ENCODE measurements at regions not wholly inside any gene's neighbourhood (a gene's known extent, or its start where the extent isn't known, plus 50 kb on each side); places are given as distances from the start of the nearest gene placed in this dataset.

DNA sequence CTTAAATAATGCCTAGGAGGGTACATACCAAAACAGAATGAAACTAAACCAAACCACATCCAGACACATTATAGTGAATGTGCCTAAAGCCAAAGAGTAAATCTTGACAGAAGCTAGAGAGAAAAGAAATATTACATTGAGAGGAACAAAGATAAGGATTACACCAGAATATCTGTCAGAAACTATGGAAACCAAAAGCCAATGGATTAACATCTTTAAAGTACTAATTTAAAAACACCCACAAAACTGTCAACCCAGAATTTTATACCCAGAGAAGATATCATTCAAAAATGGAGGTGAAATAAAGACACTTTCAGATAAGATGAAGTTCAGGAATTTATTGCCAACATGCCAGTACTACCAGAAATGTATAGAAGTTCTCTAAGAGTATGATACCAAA is 198.5 kb upstream of the ZEB2 start:
- ATAC-seq (ENCODE audit: low read depth) = no peak
- H2AFZ ChIP-seq (ENCODE audit: insufficient read depth, low read depth, low read length, poor library complexity, severe bottlenecking) = no peak overlapping the region
- CTCF ChIA-PET = no interaction called here
- H3K36me3 ChIP-seq (replicated peaks in 1 of 2; ENCODE audit: control extremely low read depth in 1 of 2, control insufficient read depth in 1 of 2, extremely low read depth in 1 of 2, insufficient read depth in 2 of 2, low read length in 1 of 2) = no peaks in the 10 kb centered on the region
- DNase-seq = no peak
- no peaks in the 10 kb centered on the region for H3K27me3 ChIP-seq (replicated peaks in 1 of 4; ENCODE audit: control extremely low read depth in 1 of 4, control insufficient read depth in 3 of 4, insufficient read depth in 4 of 4, low read length in 3 of 4)
- H3K4me1 Mint-ChIP-seq = peaks cover 2% of the 10 kb centered on the region
- no peaks in the 10 kb centered on the region for H3K27me3 Mint-ChIP-seq
- no peaks in the 10 kb centered on the region for H3K4me1 ChIP-seq (ENCODE audit: control insufficient read depth in 2 of 2, insufficient read depth in 2 of 2, low read length in 2 of 2)
- no peaks in the 10 kb centered on the region for H4K20me1 ChIP-seq (ENCODE audit: control insufficient read depth, insufficient read depth, low read length, poor library complexity, severe bottlenecking)
- H3K9ac ChIP-seq (ENCODE audit: low read length) = no peak overlapping the region
- no peak overlapping the region for H3K4me3 Mint-ChIP-seq
- H3K27ac Mint-ChIP-seq = no peak overlapping the region
- peaks cover 3 to 13% (median 4%) of the 10 kb centered on the region in 3 donors for H3K9me3 ChIP-seq (ENCODE audit: control extremely low read depth in 1 of 3, control insufficient read depth in 2 of 3, insufficient read depth in 1 of 3, low read length in 2 of 3)
- POLR2A ChIA-PET = no interaction called here
- H3K9me3 Mint-ChIP-seq (ENCODE audit: insufficient read depth) = peaks cover 15% of the 10 kb centered on the region
- H3K4me2 ChIP-seq (replicated peaks; ENCODE audit: low read depth, low read length, poor library complexity, severe bottlenecking) = no peak overlapping the region
- H3K79me2 ChIP-seq (ENCODE audit: control insufficient read depth, insufficient read depth, low read length) = no peaks in the 10 kb centered on the region
- H3K27ac ChIP-seq (ENCODE audit: low read length in 2 of 2) = no peak overlapping the region
- no peak overlapping the region for H3K4me3 ChIP-seq (ENCODE audit: control extremely low read depth in 1 of 5, extremely low read depth in 1 of 5, insufficient read depth in 1 of 5, low read depth in 2 of 5, low read length in 4 of 5)
- TF ChIP-seq EZH2 (IDR thresholded peaks at IDR 0.05; ENCODE audit: borderline replicate concordance, insufficient read depth, low read depth, low read length, poor library complexity, severe bottlenecking) = no peak
- intact Hi-C loops (cut with micrococcal nuclease) = no loop called here

DNA sequence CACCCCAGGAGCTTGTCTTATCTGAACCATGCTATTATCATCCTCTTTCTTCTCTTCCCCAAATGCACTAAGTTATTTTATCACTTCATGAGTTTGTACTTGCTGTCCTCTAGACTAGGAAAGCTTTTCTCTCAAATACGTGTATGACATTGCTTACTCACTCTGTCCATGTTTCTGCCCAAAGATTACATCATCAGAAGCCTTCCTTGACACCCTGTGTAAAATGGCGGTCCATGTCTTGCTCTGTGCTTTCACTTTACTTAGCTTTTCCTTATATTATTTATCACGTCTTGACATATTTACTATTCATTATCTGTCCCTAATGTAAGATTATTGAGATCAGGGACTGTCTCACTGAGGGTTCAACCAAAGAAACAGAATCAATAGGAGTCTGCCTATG is 196.1 kb upstream of the ZEB2 start:
- ATAC-seq (ENCODE audit: low read depth) (no peak), DNase-seq (no peak)
- Histone ChIP-seq H3K4me3 (ENCODE audit: control extremely low read depth in 1 of 5, extremely low read depth in 1 of 5, insufficient read depth in 1 of 5, low read depth in 2 of 5, low read length in 4 of 5) (no peak overlapping the region), H4K20me1 (ENCODE audit: control insufficient read depth, insufficient read depth, low read length, poor library complexity, severe bottlenecking) (no peaks in the 10 kb centered on the region), H3K79me2 (ENCODE audit: control insufficient read depth, insufficient read depth, low read length) (no peaks in the 10 kb centered on the region), H3K36me3 (replicated peaks in 1 of 2; ENCODE audit: control extremely low read depth in 1 of 2, control insufficient read depth in 1 of 2, extremely low read depth in 1 of 2, insufficient read depth in 2 of 2, low read length in 1 of 2) (no peaks in the 10 kb centered on the region), H3K9ac (ENCODE audit: low read length) (no peak overlapping the region), H3K4me1 (ENCODE audit: control insufficient read depth in 2 of 2, insufficient read depth in 2 of 2, low read length in 2 of 2) (no peaks in the 10 kb centered on the region), H2AFZ (ENCODE audit: insufficient read depth, low read depth, low read length, poor library complexity, severe bottlenecking) (no peak overlapping the region), H3K9me3 (ENCODE audit: control extremely low read depth in 1 of 3, control insufficient read depth in 2 of 3, insufficient read depth in 1 of 3, low read length in 2 of 3) (peaks cover 3 to 13% (median 4%) of the 10 kb centered on the region in 3 donors), H3K27me3 (replicated peaks in 1 of 4; ENCODE audit: control extremely low read depth in 1 of 4, control insufficient read depth in 3 of 4, insufficient read depth in 4 of 4, low read length in 3 of 4) (no peaks in the 10 kb centered on the region), H3K27ac (ENCODE audit: low read length in 2 of 2) (no peak overlapping the region), H3K4me2 (replicated peaks; ENCODE audit: low read depth, low read length, poor library complexity, severe bottlenecking) (no peak overlapping the region)
- no peak for TF ChIP-seq EZH2 (IDR thresholded peaks at IDR 0.05; ENCODE audit: borderline replicate concordance, insufficient read depth, low read depth, low read length, poor library complexity, severe bottlenecking)
- TF ChIP-seq, protein P1, sequence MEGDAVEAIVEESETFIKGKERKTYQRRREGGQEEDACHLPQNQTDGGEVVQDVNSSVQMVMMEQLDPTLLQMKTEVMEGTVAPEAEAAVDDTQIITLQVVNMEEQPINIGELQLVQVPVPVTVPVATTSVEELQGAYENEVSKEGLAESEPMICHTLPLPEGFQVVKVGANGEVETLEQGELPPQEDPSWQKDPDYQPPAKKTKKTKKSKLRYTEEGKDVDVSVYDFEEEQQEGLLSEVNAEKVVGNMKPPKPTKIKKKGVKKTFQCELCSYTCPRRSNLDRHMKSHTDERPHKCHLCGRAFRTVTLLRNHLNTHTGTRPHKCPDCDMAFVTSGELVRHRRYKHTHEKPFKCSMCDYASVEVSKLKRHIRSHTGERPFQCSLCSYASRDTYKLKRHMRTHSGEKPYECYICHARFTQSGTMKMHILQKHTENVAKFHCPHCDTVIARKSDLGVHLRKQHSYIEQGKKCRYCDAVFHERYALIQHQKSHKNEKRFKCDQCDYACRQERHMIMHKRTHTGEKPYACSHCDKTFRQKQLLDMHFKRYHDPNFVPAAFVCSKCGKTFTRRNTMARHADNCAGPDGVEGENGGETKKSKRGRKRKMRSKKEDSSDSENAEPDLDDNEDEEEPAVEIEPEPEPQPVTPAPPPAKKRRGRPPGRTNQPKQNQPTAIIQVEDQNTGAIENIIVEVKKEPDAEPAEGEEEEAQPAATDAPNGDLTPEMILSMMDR (IDR thresholded peaks at IDR 0.05) = no peak
- Mint-ChIP-seq H3K27ac (no peak overlapping the region), H3K27me3 (no peaks in the 10 kb centered on the region), H3K4me3 (no peak overlapping the region), H3K4me1 (peaks cover 2% of the 10 kb centered on the region), H3K9me3 (ENCODE audit: insufficient read depth) (peaks cover 15% of the 10 kb centered on the region)
- CTCF ChIA-PET = no interaction called here
- intact Hi-C loops (cut with micrococcal nuclease) = no loop called here
- POLR2A ChIA-PET = no interaction called here
- 95% methylated on average over 2 of the region's 3 CpGs for WGBS (ENCODE audit: insufficient coverage)
